Ascending aorta (tissue), 2 donors: ENCODE measurements at regions not wholly inside any gene's neighbourhood (a gene's known extent, or its start where the extent isn't known, plus 50 kb on each side); places are given as distances from the start of the nearest gene placed in this dataset.
A peak's percentile ranks its signal among the peaks of the same experiment; 100 is the strongest.

ENCODE experiments used
- DNase-seq, 2 donors: peaks; one replicate each; pipeline ENCODE4 v3.0.0-alpha.2; 2019; ENCODE audit warnings: low spot score in 2 of 2
- H3K27ac ChIP-seq, 2 donors: fragments of 200-600 bp; sonication (generic); one replicate each; pipeline ENCODE4 v1.5.1; 2016 to 2017; ENCODE audit warnings: mild to moderate bottlenecking in 1 of 2
- H3K27me3 ChIP-seq: fragments of 200-600 bp; sonication (generic); one replicate; pipeline ENCODE4 v1.5.1; 2017
- H3K36me3 ChIP-seq, 2 donors: fragments of 200-600 bp; sonication (generic); one replicate each; pipeline ENCODE4 v1.5.1; 2016
- H3K4me1 ChIP-seq, 2 donors: fragments of 200-600 bp; sonication (generic); one replicate each; pipeline ENCODE4 v1.5.1; 2016 to 2017; ENCODE audit warnings: mild to moderate bottlenecking in 1 of 2
- H3K4me3 ChIP-seq, 2 donors: fragments of 200-600 bp; sonication (generic); one replicate each; pipeline ENCODE4 v1.5.1; 2016 to 2017; ENCODE audit warnings: mild to moderate bottlenecking in 1 of 2
- H3K9me3 ChIP-seq, 2 donors: fragments of 200-600 bp; sonication (generic); one replicate each; pipeline ENCODE4 v1.5.1; 2016
- CTCF ChIP-seq, 3 experiments: fragments of 200-600 bp in 2 of 3; fragments of 450-650 bp in 1 of 3; sonication (generic) in 2 of 3; IDR thresholded peaks; one replicate each; pipeline ENCODE4 v1.5.1; 2016 to 2019; ENCODE audit warnings: antibody characterized with exemption in 3 of 3, mild to moderate bottlenecking in 1 of 3, moderate library complexity in 1 of 3
- intact Hi-C: fragments of 100-400 bp; cut with DNase I; formaldehyde crosslinking; loops from one replicate; pipeline ENCODE4 v1.15.1; 2023

GRCh38 chr2:239598732-239599090 lies 197.9 kb upstream of the HDAC4 start:
- TF ChIP-seq CTCF (IDR thresholded peaks at IDR 0.05): no peak
- no peaks in the 10 kb centered on the region for H3K27me3 ChIP-seq
- H3K4me3 ChIP-seq: no peak overlapping the region
- H3K36me3 ChIP-seq: no peaks in the 10 kb centered on the region
- DNase-seq: no peak
- H3K4me1 ChIP-seq: no peaks in the 10 kb centered on the region
- H3K9me3 ChIP-seq: no peaks in the 10 kb centered on the region
- H3K27ac ChIP-seq: no peak overlapping the region
- intact Hi-C loops: no loop called here

- TF ChIP-seq CTCF (IDR thresholded peaks at IDR 0.05): no peak
Observed at GRCh38 chr2:239598011-239598731, 197.4 kb upstream of the HDAC4 start.

DNA sequence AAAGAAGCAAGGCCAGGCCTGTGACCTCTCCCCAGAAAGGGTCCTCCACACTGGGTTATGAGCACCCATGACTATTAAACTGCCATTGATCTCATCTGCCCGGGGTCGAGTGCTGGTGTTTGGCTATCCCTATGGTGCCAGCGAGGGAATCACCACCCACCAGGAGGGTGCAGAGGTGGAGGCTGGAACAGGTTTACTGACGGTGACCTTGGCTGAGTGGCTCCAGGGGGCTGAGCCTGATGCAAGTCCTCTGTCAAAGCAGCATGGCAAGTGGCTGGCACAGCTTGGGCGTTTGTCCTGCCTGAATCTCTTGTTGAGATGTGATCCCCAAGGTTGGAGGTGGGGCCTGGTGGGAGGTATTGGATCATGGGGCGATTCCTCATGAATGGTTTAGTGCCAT lies 196.4 kb upstream of the HDAC4 start:
- no peak overlapping the region for H3K27ac ChIP-seq
- no peaks in the 10 kb centered on the region for H3K27me3 ChIP-seq
- no peak overlapping the region for H3K4me3 ChIP-seq
- peak in 1 of 2 donors; percentile 51 for DNase-seq
- TF ChIP-seq CTCF (IDR thresholded peaks at IDR 0.05): no peak
- H3K36me3 ChIP-seq: no peaks in the 10 kb centered on the region
- no peaks in the 10 kb centered on the region for H3K4me1 ChIP-seq
- intact Hi-C loops: no loop called here
- no peaks in the 10 kb centered on the region for H3K9me3 ChIP-seq

More at GRCh38 chr2:239598011-239598731, 197.4 kb upstream of the HDAC4 start:
- Histone ChIP-seq H3K27me3 (no peaks in the 10 kb centered on the region), H3K4me3 (no peak overlapping the region), H3K4me1 (no peaks in the 10 kb centered on the region), H3K27ac (no peak overlapping the region), H3K9me3 (no peaks in the 10 kb centered on the region), H3K36me3 (no peaks in the 10 kb centered on the region)
- DNase-seq: peak in 1 of 2 donors; percentile 50
- intact Hi-C loops: no loop called here

- intact Hi-C loops: no loop called here
- no peak overlapping the region for H3K27ac ChIP-seq
- no peaks in the 10 kb centered on the region for H3K36me3 ChIP-seq
- DNase-seq: peak in 1 of 2 donors; percentile 45
- H3K4me1 ChIP-seq: no peaks in the 10 kb centered on the region
- H3K4me3 ChIP-seq: no peak overlapping the region
- TF ChIP-seq CTCF (IDR thresholded peaks at IDR 0.05): no peak
- no peaks in the 10 kb centered on the region for H3K9me3 ChIP-seq
- no peaks in the 10 kb centered on the region for H3K27me3 ChIP-seq
Observed at GRCh38 chr2:239596792-239597191, 196.0 kb upstream of the HDAC4 start.

GRCh38 chr2:239596253-239596652 lies 195.4 kb upstream of the HDAC4 start:
- no peak for TF ChIP-seq CTCF (IDR thresholded peaks at IDR 0.05)
- no peak overlapping the region for H3K4me3 ChIP-seq
- intact Hi-C loops: no loop called here

GRCh38 chr2:239595726-239596125 lies 194.9 kb upstream of the HDAC4 start:
- intact Hi-C loops: no loop called here
- H3K4me1 ChIP-seq: no peaks in the 10 kb centered on the region
- DNase-seq: peak in 1 of 2 donors; percentile 47
- H3K4me3 ChIP-seq: no peak overlapping the region
- no peaks in the 10 kb centered on the region for H3K9me3 ChIP-seq
- TF ChIP-seq CTCF (IDR thresholded peaks at IDR 0.05): no peak
- no peak overlapping the region for H3K27ac ChIP-seq
- no peaks in the 10 kb centered on the region for H3K27me3 ChIP-seq
- no peaks in the 10 kb centered on the region for H3K36me3 ChIP-seq

More at GRCh38 chr2:239596253-239596652, 195.4 kb upstream of the HDAC4 start:
- no peak overlapping the region for H3K27ac ChIP-seq
- no peaks in the 10 kb centered on the region for H3K9me3 ChIP-seq
- no peaks in the 10 kb centered on the region for H3K27me3 ChIP-seq
- no peaks in the 10 kb centered on the region for H3K4me1 ChIP-seq
- no peaks in the 10 kb centered on the region for H3K36me3 ChIP-seq
- DNase-seq: no peak
